IMR-90 (cell line): ENCODE measurements at regions not wholly inside any gene's neighbourhood (a gene's known extent, or its start where the extent isn't known, plus 50 kb on each side); places are given as distances from the start of the nearest gene placed in this dataset.

ENCODE experiments used
- ATAC-seq: fragments of 200-7000 bp; cut with Tn5 transposase; 2 replicates; pipeline ENCODE4 v1.9.1; 2020; ENCODE audit warnings: low read depth, mild to moderate bottlenecking, moderate library complexity
- BruUV-seq: library from RNA; stranded (reverse); fragments of 400-500 nt; replicated peaks from 2 replicates; lab custom pipeline; 2021; lab: Mats Ljungman, UMichigan
- CTCF ChIA-PET: fragments of 300-600 bp; formaldehyde crosslinking; extraction: SDS; loops from one replicate; lab custom pipeline; 2021; ENCODE audit warnings: antibody characterized with exemption; lab: Yijun Ruan, JAX
- POLR2A ChIA-PET: fragments of 300-600 bp; sonication (Branson Sonifier 250); formaldehyde crosslinking; loops from one replicate; lab custom pipeline; 2022; ENCODE audit warnings: antibody characterized with exemption; ENCODE audit not compliant: unreplicated experiment; lab: Charles Lee
- DNase-seq: peaks from one replicate; pipeline ENCODE4 v3.0.0; 2013
- H2AFZ ChIP-seq: replicated peaks from 2 replicates; pipeline ENCODE3; 2013; ENCODE audit warnings: low read length, mild to moderate bottlenecking; ENCODE audit not compliant: poor library complexity
- H2AK5ac ChIP-seq: 2 replicates; pipeline ENCODE4 v1.6.1; 2013; ENCODE audit warnings: low read depth, low read length, inconsistent platforms
- H2AK9ac ChIP-seq: replicated peaks from 2 replicates; pipeline ENCODE3; 2013; ENCODE audit warnings: mild to moderate bottlenecking, low read depth, low read length, moderate library complexity; ENCODE audit not compliant: poor library complexity
- H2BK120ac ChIP-seq: 2 replicates; pipeline ENCODE4 v1.6.1; 2013; ENCODE audit warnings: low read depth, low read length, inconsistent platforms
- H2BK15ac ChIP-seq: 3 replicates; pipeline ENCODE4 v1.6.1; 2013; ENCODE audit warnings: low read depth, low read length, inconsistent platforms
- H2BK20ac ChIP-seq: 2 replicates; pipeline ENCODE4 v1.6.1; 2013; ENCODE audit warnings: low read depth, mild to moderate bottlenecking, inconsistent platforms, low read length, moderate library complexity
- H2BK5ac ChIP-seq: 2 replicates; pipeline ENCODE4 v1.6.1; 2013; ENCODE audit warnings: mild to moderate bottlenecking, low read depth, low read length, inconsistent platforms; ENCODE audit not compliant: poor library complexity, severe bottlenecking
- H3K14ac ChIP-seq: replicated peaks from 2 replicates; pipeline ENCODE4 v1.6.1; 2013; ENCODE audit warnings: low read depth, low read length, inconsistent platforms
- H3K18ac ChIP-seq: 2 replicates; pipeline ENCODE4 v1.6.1; 2013; ENCODE audit warnings: low read depth, low read length, control low read depth
- H3K23ac ChIP-seq: 2 replicates; pipeline ENCODE4 v1.6.1; 2013; ENCODE audit warnings: low read depth, low read length, inconsistent platforms
- H3K27ac ChIP-seq: 2 replicates; pipeline ENCODE4 v1.5.1; 2013; ENCODE audit warnings: mild to moderate bottlenecking, control low read depth, low read length; ENCODE audit not compliant: insufficient read depth
- H3K27me3 ChIP-seq: 2 replicates; pipeline ENCODE4 v1.6.1; 2013; ENCODE audit warnings: low read length; ENCODE audit not compliant: control insufficient read depth, insufficient read depth
- H3K36me3 ChIP-seq: 2 replicates; pipeline ENCODE4 v1.6.1; 2013; ENCODE audit warnings: low read length, mixed read lengths; ENCODE audit not compliant: control insufficient read depth, insufficient read depth
- H3K4ac ChIP-seq: 2 replicates; pipeline ENCODE4 v1.6.1; 2013; ENCODE audit warnings: low read depth, low read length, inconsistent platforms
- H3K4me1 ChIP-seq: 2 replicates; pipeline ENCODE4 v1.6.1; 2013; ENCODE audit warnings: low read length, mixed read lengths; ENCODE audit not compliant: control insufficient read depth, insufficient read depth
- H3K4me2 ChIP-seq: 2 replicates; pipeline ENCODE4 v1.6.1; 2013; ENCODE audit warnings: low read depth, mild to moderate bottlenecking, control low read depth, low read length, moderate library complexity
- H3K4me3 ChIP-seq: 2 replicates; pipeline ENCODE4 v1.5.1; 2013; ENCODE audit warnings: low read depth, mild to moderate bottlenecking, control low read depth, low read length, moderate library complexity; ENCODE audit not compliant: insufficient read depth
- H3K56ac ChIP-seq: 2 replicates; pipeline ENCODE4 v1.6.1; 2013; ENCODE audit warnings: low read length, inconsistent platforms; ENCODE audit not compliant: insufficient read depth; ENCODE audit errors: extremely low read depth
- H3K79me1 ChIP-seq, 2 experiments: 2 replicates each; pipeline ENCODE4 v1.6.1; 2013; ENCODE audit warnings: low read length in 2 of 2, inconsistent platforms in 1 of 2, low read depth in 1 of 2
- H3K9ac ChIP-seq: 2 replicates; pipeline ENCODE4 v1.6.1; 2013; ENCODE audit warnings: low read depth, low read length, control low read depth
- H3K9me1 ChIP-seq: 2 replicates; pipeline ENCODE4 v1.6.1; 2013; ENCODE audit warnings: low read length, inconsistent platforms; ENCODE audit not compliant: insufficient read depth
- H3K9me3 ChIP-seq: 2 replicates; pipeline ENCODE4 v1.6.1; 2013; ENCODE audit warnings: low read length; ENCODE audit not compliant: control insufficient read depth, insufficient read depth
- H4K20me1 ChIP-seq: 2 replicates; pipeline ENCODE4 v1.6.1; 2013; ENCODE audit warnings: low read length, inconsistent platforms; ENCODE audit not compliant: insufficient read depth
- H4K5ac ChIP-seq: 2 replicates; pipeline ENCODE4 v1.6.1; 2013; ENCODE audit warnings: mild to moderate bottlenecking, low read depth, low read length, control low read depth
- H4K8ac ChIP-seq, 2 experiments: 2 replicates each; pipeline ENCODE4 v1.6.1; 2013; ENCODE audit warnings: low read depth in 2 of 2, low read length in 2 of 2, control low read depth in 1 of 2, inconsistent platforms in 1 of 2
- H4K91ac ChIP-seq: 2 replicates; pipeline ENCODE4 v1.6.1; 2013; ENCODE audit warnings: low read depth, low read length, inconsistent platforms; ENCODE audit not compliant: insufficient read depth
- MXI1 ChIP-seq: IDR thresholded peaks from 2 replicates; pipeline ENCODE4 v1.6.1; 2012; ENCODE audit warnings: low read depth, mild to moderate bottlenecking, low read length, moderate library complexity, borderline replicate concordance
- dilution Hi-C: fragments of 300-500 bp; cut with HindIII; formaldehyde crosslinking; loops from one replicate; pipeline ENCODE4 v1.14.3; 2018; ENCODE audit warnings: low sequenced_read_pairs; ENCODE audit not compliant: unreplicated experiment
- in situ Hi-C: fragments of 300-500 bp; cut with MboI; formaldehyde crosslinking; loops from 3 replicates; pipeline ENCODE4 v1.14.3; 2019; ENCODE audit warnings: low sequenced_read_pairs, inconsistent platforms, mixed read lengths
- intact Hi-C: fragments of 100-400 bp; cut with micrococcal nuclease; formaldehyde crosslinking; loops from 2 replicates; pipeline ENCODE4 v1.10.0; 2022

GRCh38 chr5:164679461-164679860 lies 1174.0 kb downstream of the MAT2B start:
- H4K20me1 ChIP-seq, result no peaks in the 10 kb centered on the region
- H3K9me3 ChIP-seq, result peaks cover 3% of the 10 kb centered on the region; the same call in 1 of the 2 replicates
- no peak overlapping the region for H3K9ac ChIP-seq
- DNase-seq, result no peak
- no peaks in the 10 kb centered on the region for H3K36me3 ChIP-seq
- no peak overlapping the region for H2AK5ac ChIP-seq
- no peak overlapping the region for H2BK5ac ChIP-seq
- H3K4me2 ChIP-seq, result no peak overlapping the region
- no peak overlapping the region for H3K23ac ChIP-seq
- no peak overlapping the region for H3K14ac ChIP-seq
- H4K91ac ChIP-seq, result no peak overlapping the region
- no peak overlapping the region for H2BK20ac ChIP-seq
- ChIA-PET POLR2A (no interaction called here), CTCF (no interaction called here)
- no peak overlapping the region for H2AFZ ChIP-seq
- no peak overlapping the region for H3K27ac ChIP-seq
- dilution Hi-C loops (no loop called here), in situ Hi-C loops (no loop called here), intact Hi-C loops (loop anchor here (10.0 kb wide), 1 partner anchor 665 kb away; no protein-coding TSS in a partner anchor)
- H3K4me3 ChIP-seq, result no peak overlapping the region
- H3K4me1 ChIP-seq, result no peaks in the 10 kb centered on the region
- H3K9me1 ChIP-seq, result no peaks in the 10 kb centered on the region
- no peak overlapping the region for H4K8ac ChIP-seq
- no peak for TF ChIP-seq MXI1
- no peak for ATAC-seq
- H3K27me3 ChIP-seq, result no peaks in the 10 kb centered on the region
- H3K18ac ChIP-seq, result no peak overlapping the region
- no peak overlapping the region for H4K5ac ChIP-seq
- H3K4ac ChIP-seq, result no peak overlapping the region
- no TSS peak for BruUV-seq
- H3K56ac ChIP-seq, result no peak overlapping the region
- no peak overlapping the region for H2BK15ac ChIP-seq
- H3K79me1 ChIP-seq, result no peaks in the 10 kb centered on the region
- no peak overlapping the region for H2AK9ac ChIP-seq
- H2BK120ac ChIP-seq, result no peak overlapping the region
